NT2/D1 (cell line): ENCODE measurements at regions not wholly inside any gene's neighbourhood (a gene's known extent, or its start where the extent isn't known, plus 50 kb on each side); places are given as distances from the start of the nearest gene placed in this dataset.

Source experiments
- DNase-seq: peaks from one replicate; pipeline ENCODE4 v3.0.0-alpha.2; 2011; ENCODE audit warnings: low read depth, low spot score
- H3K27me3 ChIP-seq: 2 replicates; pipeline ENCODE4 v1.6.0; 2011; ENCODE audit warnings: mild to moderate bottlenecking; ENCODE audit not compliant: insufficient read length, insufficient read depth
- H3K36me3 ChIP-seq: 2 replicates; pipeline ENCODE4 v1.6.1; 2011; ENCODE audit warnings: mild to moderate bottlenecking, low read length, mixed read lengths; ENCODE audit not compliant: insufficient read depth, insufficient read length
- H3K4me1 ChIP-seq: 2 replicates; pipeline ENCODE4 v1.5.1; 2011; ENCODE audit not compliant: insufficient read depth, insufficient read length
- H3K4me3 ChIP-seq: 2 replicates; pipeline ENCODE4 v1.5.1; 2011; ENCODE audit warnings: low read depth; ENCODE audit not compliant: insufficient read length
- H3K9ac ChIP-seq: 2 replicates; pipeline ENCODE4 v1.6.0; 2011; ENCODE audit warnings: low read depth; ENCODE audit not compliant: insufficient read length
- H3K9me3 ChIP-seq: 2 replicates; pipeline ENCODE4 v1.5.1; 2011; ENCODE audit warnings: mild to moderate bottlenecking, low read length; ENCODE audit not compliant: insufficient read depth
- SUZ12 ChIP-seq: IDR thresholded peaks from 2 replicates; pipeline ENCODE4 v1.6.1; 2011; ENCODE audit not compliant: insufficient read length, insufficient read depth; ENCODE audit errors: extremely low read depth
- YY1 ChIP-seq: IDR thresholded peaks from 2 replicates; pipeline ENCODE4 v1.6.1; 2011; ENCODE audit not compliant: insufficient read length, insufficient read depth
- ZNF274 ChIP-seq: IDR thresholded peaks from 2 replicates; pipeline ENCODE4 v1.6.1; 2011; ENCODE audit warnings: mild to moderate bottlenecking, low read depth, low read length

DNA sequence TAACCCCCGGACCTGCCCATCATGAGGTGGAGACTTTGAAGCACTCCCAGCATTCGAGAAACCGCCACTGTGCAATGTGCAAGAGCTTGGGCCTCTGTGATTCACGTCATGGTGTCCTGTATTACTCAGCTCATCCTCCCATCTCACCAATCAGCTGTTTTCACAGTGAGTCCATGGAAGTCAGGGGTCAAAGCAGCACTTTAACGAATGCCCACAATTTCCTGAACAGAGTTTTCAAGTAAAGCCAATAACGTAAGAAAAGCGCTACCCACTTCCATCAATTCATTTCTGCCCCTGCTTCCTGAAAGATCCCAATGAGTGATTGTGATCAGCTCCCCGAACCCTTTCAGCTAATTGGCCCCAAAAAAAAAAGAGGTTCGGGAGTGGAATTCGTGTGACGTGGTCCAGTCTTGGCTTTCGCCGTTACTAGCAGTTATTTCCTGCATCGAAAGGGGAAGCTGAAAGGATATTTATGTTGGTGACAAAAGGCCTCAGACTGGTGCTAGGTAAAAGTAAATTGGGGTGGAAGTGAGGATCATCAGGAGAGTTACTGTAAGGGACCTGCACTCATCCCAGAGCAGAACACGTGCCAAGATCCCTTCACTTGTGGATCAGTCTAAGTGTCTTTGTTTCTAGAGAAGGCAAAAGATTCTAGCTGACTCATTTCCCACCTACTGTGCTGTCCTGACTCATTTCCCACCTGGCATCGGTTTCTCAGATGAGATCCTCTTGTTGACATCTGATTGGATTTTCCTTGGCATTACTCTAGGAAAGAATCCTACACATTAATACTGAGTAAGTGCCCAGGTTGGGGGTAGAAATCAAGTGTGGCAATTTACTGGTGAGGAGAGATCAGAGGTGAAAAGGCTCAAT lies 136.7 kb upstream of the NUDT7 start:
- Histone ChIP-seq H3K9me3 (peaks cover 12% of the 10 kb centered on the region; the same call in 1 of the 2 replicates), H3K9ac (no peak overlapping the region), H3K36me3 (no peaks in the 10 kb centered on the region), H3K4me3 (no peak overlapping the region), H3K27me3 (no peaks in the 10 kb centered on the region), H3K4me1 (no peaks in the 10 kb centered on the region)
- DNase-seq, result no peak
- TF ChIP-seq SUZ12 (no peak), YY1 (no peak), ZNF274 (no peak)

DNA sequence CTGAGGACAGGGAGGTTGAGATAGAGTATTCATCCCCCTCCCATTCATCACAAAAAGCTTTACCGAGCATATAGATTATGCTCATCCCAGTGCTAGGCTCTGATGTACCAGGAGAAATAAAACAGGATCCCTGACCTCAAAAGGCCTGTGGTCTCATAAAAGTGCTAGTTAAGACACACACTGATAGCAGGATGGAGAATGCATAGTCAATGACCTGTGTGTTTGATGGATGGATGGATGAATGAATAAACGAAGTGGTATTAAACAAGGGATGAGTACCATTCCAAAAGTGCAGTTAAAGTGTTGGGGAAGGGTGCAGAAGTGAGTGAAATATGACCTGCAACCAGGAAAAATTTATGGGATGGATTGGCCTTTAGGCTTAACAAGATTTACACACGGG lies 133.9 kb upstream of the NUDT7 start:
- peaks cover 9% of the 10 kb centered on the region; the same call in 1 of the 2 replicates for H3K9me3 ChIP-seq
- H3K36me3 ChIP-seq, result no peaks in the 10 kb centered on the region
- TF ChIP-seq YY1, result no peak
- TF ChIP-seq SUZ12, result no peak
- TF ChIP-seq ZNF274, result no peak
- H3K4me1 ChIP-seq, result no peaks in the 10 kb centered on the region
- H3K4me3 ChIP-seq, result no peak overlapping the region
- H3K9ac ChIP-seq, result no peak overlapping the region
- no peak for DNase-seq
- H3K27me3 ChIP-seq, result no peaks in the 10 kb centered on the region

DNA sequence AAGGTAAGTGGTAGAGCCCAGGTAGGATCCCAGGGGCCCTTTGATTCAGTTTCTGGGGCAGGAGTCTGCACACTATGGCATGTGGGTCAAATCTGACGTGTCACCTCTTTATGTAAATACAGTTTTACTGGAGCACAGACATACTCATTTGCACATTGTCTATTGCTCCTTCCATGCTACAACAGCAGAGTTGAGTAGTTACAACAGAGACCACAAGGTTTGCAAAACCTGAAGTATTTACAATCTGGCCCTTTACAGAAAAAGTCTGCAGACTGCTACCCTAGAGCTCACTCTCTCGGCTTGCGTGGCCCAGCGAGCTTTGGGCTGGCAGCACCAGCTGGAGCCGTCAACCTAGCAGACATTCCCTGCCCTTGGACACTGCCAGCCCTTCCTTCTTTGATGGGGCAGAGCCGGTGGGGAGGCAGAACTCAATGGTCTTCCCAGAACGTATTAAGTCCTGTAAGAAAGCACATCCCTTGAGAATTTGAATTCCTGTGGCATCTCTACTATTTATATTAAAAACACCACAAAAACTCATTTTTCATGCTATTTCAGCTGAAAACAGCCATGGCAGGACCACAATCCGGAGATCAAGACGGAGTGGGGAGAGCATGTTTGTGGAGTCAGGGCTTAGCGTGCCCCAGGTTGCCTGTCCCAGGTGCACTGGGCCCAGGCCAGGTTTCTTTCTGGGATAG lies 133.1 kb upstream of the NUDT7 start:
- 0 out of 2 replicates have a peak, but pooled peaks cover under 1% of the 10 kb centered on the region for H3K9me3 ChIP-seq
- no peaks in the 10 kb centered on the region for H3K36me3 ChIP-seq
- TF ChIP-seq SUZ12 (no peak), ZNF274 (no peak), YY1 (no peak)
- no peaks in the 10 kb centered on the region for H3K27me3 ChIP-seq
- no peak for DNase-seq
- no peaks in the 10 kb centered on the region for H3K4me1 ChIP-seq
- no peak overlapping the region for H3K9ac ChIP-seq
- H3K4me3 ChIP-seq, result no peak overlapping the region

DNA sequence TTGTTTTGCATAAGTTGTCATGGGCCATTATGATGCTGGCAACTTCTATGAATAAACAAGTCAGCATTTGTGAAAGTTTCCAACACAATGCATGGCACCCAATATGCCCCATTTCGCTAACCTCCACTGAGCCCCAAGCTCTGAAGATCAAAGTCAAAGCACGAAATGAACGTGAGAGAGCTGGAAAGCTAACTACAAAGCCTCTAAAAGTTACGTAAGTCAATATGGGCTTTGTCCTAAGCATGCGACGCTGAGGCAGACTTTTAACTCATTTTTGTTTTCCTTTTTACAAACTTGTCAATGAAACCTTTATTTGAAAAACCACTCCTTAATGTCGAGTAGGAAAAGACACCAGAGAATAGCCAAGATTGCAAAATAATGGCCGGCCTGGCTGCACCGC lies 131.6 kb upstream of the NUDT7 start:
- Histone ChIP-seq H3K4me1 (no peaks in the 10 kb centered on the region), H3K27me3 (no peaks in the 10 kb centered on the region), H3K9me3 (no peaks in the 10 kb centered on the region), H3K36me3 (no peaks in the 10 kb centered on the region), H3K4me3 (no peak overlapping the region), H3K9ac (no peak overlapping the region)
- DNase-seq, result no peak
- no peak for TF ChIP-seq ZNF274
- no peak for TF ChIP-seq YY1
- no peak for TF ChIP-seq SUZ12

DNA sequence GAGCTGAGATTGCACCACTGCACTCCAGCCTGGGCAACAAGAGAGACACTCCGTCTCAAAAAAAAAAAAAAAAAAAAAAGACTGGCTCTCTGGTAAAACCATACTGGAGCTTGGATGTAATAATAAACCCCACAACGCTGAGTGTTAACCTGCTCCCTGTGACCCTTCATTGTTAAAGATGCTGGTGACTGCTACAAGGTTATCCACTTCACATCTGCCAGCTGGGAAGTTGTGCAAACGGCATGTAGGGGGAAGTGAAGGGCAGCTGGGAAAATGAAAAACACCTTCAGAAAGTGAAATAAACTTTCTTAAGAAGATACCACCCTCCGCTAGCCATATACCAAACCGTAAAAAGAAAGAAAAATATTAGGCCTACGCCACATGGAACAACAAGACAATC lies 131.0 kb upstream of the NUDT7 start:
- H3K4me3 ChIP-seq, result no peak overlapping the region
- TF ChIP-seq ZNF274 (no peak), YY1 (no peak), SUZ12 (no peak)
- H3K4me1 ChIP-seq, result no peaks in the 10 kb centered on the region
- no peaks in the 10 kb centered on the region for H3K9me3 ChIP-seq
- DNase-seq, result no peak
- H3K36me3 ChIP-seq, result no peaks in the 10 kb centered on the region
- H3K27me3 ChIP-seq, result no peaks in the 10 kb centered on the region
- H3K9ac ChIP-seq, result no peak overlapping the region

DNA sequence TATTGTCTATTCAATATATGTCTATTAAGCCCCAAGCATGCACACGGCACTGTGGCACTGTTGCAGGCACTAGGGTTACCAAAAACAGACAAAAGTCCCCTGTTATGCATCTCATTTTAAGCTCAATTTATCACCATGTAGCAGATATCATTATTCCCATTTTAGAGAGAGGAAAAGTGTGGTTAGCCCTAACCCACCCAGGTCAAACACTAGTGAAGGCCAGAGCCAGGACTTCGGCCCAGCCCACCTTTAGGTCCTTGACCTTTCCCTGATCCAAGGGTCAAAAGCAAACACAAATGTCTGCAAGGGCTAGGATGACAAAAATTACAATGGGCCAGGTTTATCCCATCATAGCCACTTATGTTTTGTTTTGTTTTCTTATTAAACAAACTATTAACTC lies 130.3 kb upstream of the NUDT7 start:
- Histone ChIP-seq H3K36me3 (no peaks in the 10 kb centered on the region), H3K4me3 (no peak overlapping the region), H3K27me3 (no peaks in the 10 kb centered on the region), H3K9me3 (no peaks in the 10 kb centered on the region), H3K9ac (no peak overlapping the region), H3K4me1 (no peaks in the 10 kb centered on the region)
- no peak for DNase-seq
- TF ChIP-seq ZNF274 (no peak), SUZ12 (no peak), YY1 (no peak)

DNA sequence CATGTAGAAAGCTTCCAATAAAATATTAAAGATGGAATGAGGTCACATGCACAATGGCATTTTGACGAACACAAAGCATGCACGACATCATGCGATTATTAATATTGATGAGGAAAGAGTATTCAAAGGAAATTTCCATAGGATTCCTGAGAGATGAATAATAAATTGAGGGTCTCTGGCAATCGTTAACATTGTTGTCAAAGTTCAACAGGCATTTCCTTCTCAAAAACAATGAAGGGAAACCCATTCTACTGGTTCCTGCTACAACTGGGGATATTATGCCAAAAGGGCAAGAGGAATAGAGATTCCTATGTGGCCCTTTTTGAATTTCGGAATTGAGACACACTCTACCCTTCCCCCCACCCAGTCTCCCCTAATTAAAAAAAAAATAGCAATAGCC lies 128.3 kb upstream of the NUDT7 start:
- no peak for DNase-seq

More for the DNA sequence above, 128.3 kb upstream of the NUDT7 start:
- no peaks in the 10 kb centered on the region for H3K4me1 ChIP-seq
- no peak overlapping the region for H3K9ac ChIP-seq
- no peaks in the 10 kb centered on the region for H3K27me3 ChIP-seq
- no peaks in the 10 kb centered on the region for H3K9me3 ChIP-seq
- no peak overlapping the region for H3K4me3 ChIP-seq
- TF ChIP-seq SUZ12, result no peak
- TF ChIP-seq ZNF274, result no peak
- no peak for TF ChIP-seq YY1
- no peaks in the 10 kb centered on the region for H3K36me3 ChIP-seq
